ENCODE measurements at regions not wholly inside any gene's neighbourhood (a gene's known extent, or its start where the extent isn't known, plus 50 kb on each side); places are given as distances from the start of the nearest gene placed in this dataset.

DNA sequence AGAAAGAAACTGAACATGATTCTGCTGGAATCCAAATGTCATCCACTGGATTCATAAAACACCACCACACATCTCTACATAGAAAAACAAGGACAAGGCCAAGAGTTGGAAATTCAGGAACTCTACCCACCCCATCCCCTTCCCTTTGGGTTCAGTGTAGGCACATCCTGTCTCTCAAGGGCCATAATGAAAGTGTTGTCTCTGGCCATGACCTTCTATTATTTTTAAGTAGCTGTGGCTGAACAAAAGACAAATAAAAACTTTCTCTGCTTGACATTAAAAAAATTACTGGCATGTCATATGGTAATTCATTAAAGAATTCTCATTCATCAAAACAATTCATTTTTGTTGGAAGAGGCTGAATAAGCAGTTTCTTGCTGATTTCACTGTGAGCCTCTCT, 54.9 kb upstream of the ZBTB18 start:
- TF ChIP-seq, protein P1, sequence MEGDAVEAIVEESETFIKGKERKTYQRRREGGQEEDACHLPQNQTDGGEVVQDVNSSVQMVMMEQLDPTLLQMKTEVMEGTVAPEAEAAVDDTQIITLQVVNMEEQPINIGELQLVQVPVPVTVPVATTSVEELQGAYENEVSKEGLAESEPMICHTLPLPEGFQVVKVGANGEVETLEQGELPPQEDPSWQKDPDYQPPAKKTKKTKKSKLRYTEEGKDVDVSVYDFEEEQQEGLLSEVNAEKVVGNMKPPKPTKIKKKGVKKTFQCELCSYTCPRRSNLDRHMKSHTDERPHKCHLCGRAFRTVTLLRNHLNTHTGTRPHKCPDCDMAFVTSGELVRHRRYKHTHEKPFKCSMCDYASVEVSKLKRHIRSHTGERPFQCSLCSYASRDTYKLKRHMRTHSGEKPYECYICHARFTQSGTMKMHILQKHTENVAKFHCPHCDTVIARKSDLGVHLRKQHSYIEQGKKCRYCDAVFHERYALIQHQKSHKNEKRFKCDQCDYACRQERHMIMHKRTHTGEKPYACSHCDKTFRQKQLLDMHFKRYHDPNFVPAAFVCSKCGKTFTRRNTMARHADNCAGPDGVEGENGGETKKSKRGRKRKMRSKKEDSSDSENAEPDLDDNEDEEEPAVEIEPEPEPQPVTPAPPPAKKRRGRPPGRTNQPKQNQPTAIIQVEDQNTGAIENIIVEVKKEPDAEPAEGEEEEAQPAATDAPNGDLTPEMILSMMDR (IDR thresholded peaks at IDR 0.05; ENCODE audit: extremely low read depth, low read depth, low read length): no peak
- Histone ChIP-seq H4K20me1 (ENCODE audit: insufficient read depth, low read length) (no peaks in the 10 kb centered on the region), H3K27ac (ENCODE audit: low read depth, low read length) (no peak overlapping the region), H3K4me3 (ENCODE audit: insufficient read depth, low read length) (no peak overlapping the region), H3K9me3 (ENCODE audit: low read depth, low read length) (no peaks in the 10 kb centered on the region), H3K27me3 (ENCODE audit: insufficient read depth, low read length) (no peaks in the 10 kb centered on the region), H3K4me1 (ENCODE audit: insufficient read depth, low read length) (no peaks in the 10 kb centered on the region), H3K79me2 (ENCODE audit: insufficient read depth, low read length) (no peaks in the 10 kb centered on the region), H3K36me3 (ENCODE audit: insufficient read depth, low read length) (no peaks in the 10 kb centered on the region), H2AFZ (ENCODE audit: low read length) (no peak overlapping the region), H3K4me2 (ENCODE audit: insufficient read depth, low read length) (no peak overlapping the region)
- DNase-seq (ENCODE audit: insufficient read length, low spot score, missing footprints): no peak

DNA sequence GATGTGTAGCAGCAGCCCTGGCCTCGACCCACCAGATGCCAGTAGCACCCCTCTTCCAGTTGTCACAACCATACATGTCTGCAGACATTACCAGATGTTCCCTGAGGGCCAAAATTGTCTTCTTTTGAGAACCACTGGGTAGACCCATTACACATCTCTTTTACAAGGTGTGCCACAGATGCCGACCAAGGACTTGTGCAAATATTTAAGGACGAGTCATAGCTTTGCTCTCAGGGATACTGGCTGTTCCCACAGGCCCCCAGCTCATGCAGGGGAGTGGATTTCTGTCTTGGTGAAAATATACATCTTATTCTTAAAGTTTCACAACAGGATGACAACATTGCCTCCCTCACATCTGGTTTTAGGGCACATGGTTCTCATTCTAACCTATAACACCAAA, 59.4 kb upstream of the ZBTB18 start:
- no peak overlapping the region for H2AFZ ChIP-seq (ENCODE audit: low read length)

DNA sequence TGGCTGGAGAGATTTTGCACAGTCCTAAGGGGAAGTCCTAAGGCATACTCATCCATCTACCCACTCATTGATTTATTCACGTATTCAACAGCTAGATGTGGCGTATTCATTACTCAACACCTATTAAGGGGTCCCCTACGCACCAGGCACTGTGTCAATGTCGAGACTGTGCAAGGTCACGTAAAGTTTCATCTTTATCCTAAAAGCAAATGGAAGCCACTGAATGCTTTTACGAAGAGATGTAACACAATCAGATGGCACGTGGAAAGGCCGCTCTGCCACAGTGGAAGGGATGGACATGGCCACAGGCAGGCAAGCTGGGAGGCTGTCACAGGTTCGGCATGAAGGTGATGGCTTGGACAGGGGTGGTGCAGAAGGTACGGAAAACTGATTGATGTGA, 66.3 kb upstream of the ZBTB18 start:
- Histone ChIP-seq H3K27ac (ENCODE audit: low read depth, low read length) (no peak overlapping the region), H3K79me2 (ENCODE audit: insufficient read depth, low read length) (no peaks in the 10 kb centered on the region), H3K36me3 (ENCODE audit: insufficient read depth, low read length) (no peaks in the 10 kb centered on the region), H3K4me3 (ENCODE audit: insufficient read depth, low read length) (no peak overlapping the region), H3K9me3 (ENCODE audit: low read depth, low read length) (no peaks in the 10 kb centered on the region), H3K27me3 (ENCODE audit: insufficient read depth, low read length) (peaks cover 12% of the 10 kb centered on the region), H3K4me2 (ENCODE audit: insufficient read depth, low read length) (no peak overlapping the region), H2AFZ (ENCODE audit: low read length) (no peak overlapping the region), H3K4me1 (ENCODE audit: insufficient read depth, low read length) (no peaks in the 10 kb centered on the region), H4K20me1 (ENCODE audit: insufficient read depth, low read length) (no peaks in the 10 kb centered on the region)
- TF ChIP-seq, protein P1 (IDR thresholded peaks at IDR 0.05; ENCODE audit: extremely low read depth, low read depth, low read length): no peak
- DNase-seq (ENCODE audit: insufficient read length, low spot score, missing footprints): no peak

More for the DNA sequence above, 59.4 kb upstream of the ZBTB18 start:
- H3K27me3 ChIP-seq (ENCODE audit: insufficient read depth, low read length): peaks cover 3% of the 10 kb centered on the region
- TF ChIP-seq, protein P1 (IDR thresholded peaks at IDR 0.05; ENCODE audit: extremely low read depth, low read depth, low read length): no peak
- H3K36me3 ChIP-seq (ENCODE audit: insufficient read depth, low read length): no peaks in the 10 kb centered on the region
- H3K79me2 ChIP-seq (ENCODE audit: insufficient read depth, low read length): no peaks in the 10 kb centered on the region
- H4K20me1 ChIP-seq (ENCODE audit: insufficient read depth, low read length): no peaks in the 10 kb centered on the region
- no peak for DNase-seq (ENCODE audit: insufficient read length, low spot score, missing footprints)
- H3K9me3 ChIP-seq (ENCODE audit: low read depth, low read length): no peaks in the 10 kb centered on the region
- no peak overlapping the region for H3K27ac ChIP-seq (ENCODE audit: low read depth, low read length)
- H3K4me2 ChIP-seq (ENCODE audit: insufficient read depth, low read length): no peak overlapping the region
- H3K4me1 ChIP-seq (ENCODE audit: insufficient read depth, low read length): no peaks in the 10 kb centered on the region
- H3K4me3 ChIP-seq (ENCODE audit: insufficient read depth, low read length): no peak overlapping the region

DNA sequence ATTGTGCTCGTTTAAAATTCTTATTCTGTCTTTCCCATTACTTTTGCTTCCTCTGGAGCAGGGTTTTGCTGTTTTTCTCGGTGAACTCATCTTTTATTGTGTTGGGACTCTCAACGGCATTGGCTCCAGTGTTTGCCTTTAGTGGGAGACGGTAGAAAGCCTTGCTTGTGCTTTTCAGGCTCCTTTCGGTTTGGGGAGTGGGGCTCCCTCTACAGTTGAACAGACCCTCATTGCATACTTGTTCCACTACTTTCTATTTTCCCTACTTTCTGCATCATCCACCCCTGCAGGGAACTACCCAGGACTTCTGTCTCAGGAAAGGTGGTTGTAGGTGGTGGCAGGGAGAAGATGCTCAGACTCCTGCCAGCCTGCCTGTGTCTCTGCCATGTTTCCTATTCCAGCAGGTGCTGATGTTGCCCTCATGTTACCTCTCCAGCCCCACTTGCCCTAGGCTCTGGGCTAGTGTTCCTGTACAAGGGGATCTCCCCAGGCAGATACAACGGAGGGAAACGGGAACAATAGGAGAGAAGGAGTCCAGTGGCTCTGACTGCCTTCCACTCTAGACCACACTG, 68.5 kb upstream of the ZBTB18 start:
- TF ChIP-seq, protein P1 (IDR thresholded peaks at IDR 0.05; ENCODE audit: extremely low read depth, low read depth, low read length): no peak
- no peak overlapping the region for H3K27ac ChIP-seq (ENCODE audit: low read depth, low read length)
- H3K4me3 ChIP-seq (ENCODE audit: insufficient read depth, low read length): no peak overlapping the region
- peaks cover under 1% of the 10 kb centered on the region for H3K4me1 ChIP-seq (ENCODE audit: insufficient read depth, low read length)
- no peaks in the 10 kb centered on the region for H3K36me3 ChIP-seq (ENCODE audit: insufficient read depth, low read length)
- H2AFZ ChIP-seq (ENCODE audit: low read length): no peak overlapping the region
- H3K27me3 ChIP-seq (ENCODE audit: insufficient read depth, low read length): peaks cover 12% of the 10 kb centered on the region
- H4K20me1 ChIP-seq (ENCODE audit: insufficient read depth, low read length): no peaks in the 10 kb centered on the region
- no peaks in the 10 kb centered on the region for H3K9me3 ChIP-seq (ENCODE audit: low read depth, low read length)
- H3K4me2 ChIP-seq (ENCODE audit: insufficient read depth, low read length): no peak overlapping the region
- H3K79me2 ChIP-seq (ENCODE audit: insufficient read depth, low read length): no peaks in the 10 kb centered on the region
- no peak for DNase-seq (ENCODE audit: insufficient read length, low spot score, missing footprints)

All from osteoblast (primary cell).